Neural cell (in vitro differentiated cells): ENCODE measurements at regions not wholly inside any gene's neighbourhood (a gene's known extent, or its start where the extent isn't known, plus 50 kb on each side); places are given as distances from the start of the nearest gene placed in this dataset.

Experiments used
- H2AFZ ChIP-seq: fragments of 200-600, 300-800 bp; sonication (generic), shearing (Covaris generic); 2 replicates; pipeline ENCODE4 v1.6.0; 2014; ENCODE audit warnings: low read depth, mild to moderate bottlenecking, antibody characterized with exemption, low read length, moderate library complexity
- H3F3A ChIP-seq: fragments of 200-600 bp; shearing (Covaris generic); 2 replicates; pipeline ENCODE4 v1.6.1; 2016; ENCODE audit warnings: mild to moderate bottlenecking, moderate library complexity, mixed read lengths, antibody characterized with exemption, low read length; ENCODE audit not compliant: insufficient read depth, poor library complexity, severe bottlenecking
- H3K27ac ChIP-seq: fragments of 200-600, 300-800 bp; sonication (generic), shearing (Covaris generic); 2 replicates; pipeline ENCODE4 v1.5.1; 2014; ENCODE audit warnings: mild to moderate bottlenecking, low read length, moderate library complexity
- H3K27me3 ChIP-seq: fragments of 300-800, 200-600 bp; sonication (generic), shearing (Covaris generic); 2 replicates; pipeline ENCODE4 v1.6.0; 2014; ENCODE audit warnings: mild to moderate bottlenecking, low read depth, low read length, moderate library complexity; ENCODE audit not compliant: insufficient read depth
- H3K36me3 ChIP-seq: fragments of 300-800, 200-600 bp; sonication (generic), shearing (Covaris generic); 2 replicates; pipeline ENCODE4 v1.5.1; 2014; ENCODE audit warnings: mild to moderate bottlenecking, antibody characterized with exemption, low read length, moderate library complexity; ENCODE audit not compliant: insufficient read depth
- H3K4me2 ChIP-seq: fragments of 300-800, 200-600 bp; sonication (generic), shearing (Covaris generic); 2 replicates; pipeline ENCODE4 v1.6.0; 2014; ENCODE audit warnings: mild to moderate bottlenecking, low read length
- H3K4me3 ChIP-seq: fragments of 300-800, 200-600 bp; sonication (generic), shearing (Covaris generic); 2 replicates; pipeline ENCODE4 v1.5.1; 2014; ENCODE audit warnings: mild to moderate bottlenecking, low read length, moderate library complexity
- H3K79me2 ChIP-seq: fragments of 200-600 bp; shearing (Covaris generic); replicated peaks from 2 replicates; pipeline ENCODE4 v1.6.0; 2014; ENCODE audit warnings: mild to moderate bottlenecking, low read length, moderate library complexity; ENCODE audit not compliant: insufficient read depth
- H3K9ac ChIP-seq: fragments of 300-800, 200-600 bp; sonication (generic), shearing (Covaris generic); 2 replicates; pipeline ENCODE4 v1.6.1; 2016; ENCODE audit warnings: mild to moderate bottlenecking, low read length, mixed read lengths
- H3K9me2 ChIP-seq: fragments of 200-600 bp; shearing (Covaris generic); 2 replicates; pipeline ENCODE4 v1.6.1; 2016; ENCODE audit warnings: mild to moderate bottlenecking, low read length, mixed read lengths; ENCODE audit not compliant: insufficient read depth
- H3K9me3 ChIP-seq: fragments of 200-600, 300-800 bp; sonication (generic), shearing (Covaris generic); 2 replicates; pipeline ENCODE4 v1.6.1; 2016; ENCODE audit warnings: mild to moderate bottlenecking, mixed run types, low read length, moderate library complexity, mixed read lengths
- H4K20me1 ChIP-seq: fragments of 200-600 bp; shearing (Covaris generic); 2 replicates; pipeline ENCODE4 v1.6.1; 2016; ENCODE audit warnings: mild to moderate bottlenecking, mixed run types; ENCODE audit not compliant: insufficient read depth
- EP300 ChIP-seq: fragments of 450-650 bp; conservative IDR thresholded peaks from 2 replicates; pipeline ENCODE4 v1.6.1; 2014; ENCODE audit warnings: antibody characterized with exemption, mild to moderate bottlenecking, moderate library complexity; ENCODE audit not compliant: poor library complexity, severe bottlenecking
- EZH2 ChIP-seq: fragments of 200-600, 300-800 bp; shearing (Covaris generic), sonication (generic); IDR thresholded peaks from 2 replicates; pipeline ENCODE4 v1.6.1; 2014; ENCODE audit warnings: antibody characterized with exemption, low read length, borderline replicate concordance, mild to moderate bottlenecking; ENCODE audit not compliant: insufficient read depth, poor library complexity, severe bottlenecking
- MXI1 ChIP-seq: fragments of 450-650 bp; conservative IDR thresholded peaks from 2 replicates; pipeline ENCODE4 v1.6.1; 2014; ENCODE audit warnings: antibody characterized with exemption, mild to moderate bottlenecking; ENCODE audit not compliant: poor library complexity, severe bottlenecking
- POLR2AphosphoS5 ChIP-seq: IDR thresholded peaks from 2 replicates; pipeline ENCODE4 v1.6.1; 2012
- RAD21 ChIP-seq: fragments of 450-650 bp; conservative IDR thresholded peaks from 2 replicates; pipeline ENCODE4 v1.6.1; 2014; ENCODE audit warnings: antibody characterized with exemption, mild to moderate bottlenecking, moderate library complexity
- SMC3 ChIP-seq: fragments of 450-650 bp; conservative IDR thresholded peaks from 2 replicates; pipeline ENCODE4 v1.6.1; 2014; ENCODE audit warnings: antibody characterized with exemption, mild to moderate bottlenecking, moderate library complexity; ENCODE audit not compliant: poor library complexity
- TF ChIP-seq, protein P1 (sequence below): IDR thresholded peaks from 2 replicates; pipeline ENCODE4 v1.6.1; 2012; ENCODE audit warnings: borderline replicate concordance
- TF ChIP-seq, protein P2 (sequence below): fragments of 450-650 bp; IDR thresholded peaks from 2 replicates; pipeline ENCODE4 v1.5.1; 2014; ENCODE audit warnings: antibody characterized with exemption, mild to moderate bottlenecking, moderate library complexity; ENCODE audit not compliant: poor library complexity, severe bottlenecking

DNA sequence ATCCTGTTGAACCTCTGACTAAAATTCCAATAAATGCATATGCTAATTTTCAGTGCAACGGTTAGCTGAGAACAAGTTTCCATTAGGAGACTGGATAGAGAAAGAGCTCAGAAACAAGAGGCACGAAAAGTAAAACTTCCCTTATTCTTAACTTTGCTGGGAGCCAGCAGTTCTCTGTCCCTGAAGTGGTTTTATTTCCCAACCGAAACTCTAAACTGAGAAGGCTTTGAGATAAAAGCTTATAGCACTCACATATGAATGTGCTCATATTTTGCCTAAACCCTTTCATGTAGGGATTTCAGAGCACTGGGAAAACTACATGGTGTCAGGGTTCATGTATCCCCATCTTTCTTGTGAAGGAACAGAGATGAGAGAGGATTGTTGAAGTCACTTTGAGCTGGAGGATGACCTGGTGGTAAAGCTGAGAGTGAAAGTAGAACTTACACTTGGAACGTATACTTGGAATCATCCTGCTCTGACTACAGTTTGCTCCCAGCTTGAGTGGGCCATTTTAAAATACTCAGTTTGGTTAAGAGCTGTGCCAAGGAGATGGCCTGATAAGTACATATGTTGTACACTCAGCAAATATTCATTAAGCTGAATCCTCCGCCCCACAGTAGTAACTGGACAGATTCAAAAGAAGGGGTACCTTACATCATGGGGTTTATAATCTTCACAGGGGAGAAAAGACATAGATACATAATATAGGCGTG lies 324.2 kb upstream of the CNR1 start:
- Histone ChIP-seq H3K4me3 (no peak overlapping the region), H3K27ac (no peak overlapping the region), H3K36me3 (no peaks in the 10 kb centered on the region), H3K9me3 (peaks cover 5% of the 10 kb centered on the region), H3K4me2 (no peak overlapping the region), H2AFZ (no peak overlapping the region), H3K9ac (no peak overlapping the region), H4K20me1 (no peaks in the 10 kb centered on the region), H3F3A (no peaks in the 10 kb centered on the region), H3K27me3 (no peaks in the 10 kb centered on the region), H3K9me2 (no peaks in the 10 kb centered on the region), H3K79me2 (no peaks in the 10 kb centered on the region)
- TF ChIP-seq RAD21 (no peak), EZH2 (no peak), POLR2AphosphoS5 (no peak), SMC3 (no peak)
- TF ChIP-seq, protein P1, sequence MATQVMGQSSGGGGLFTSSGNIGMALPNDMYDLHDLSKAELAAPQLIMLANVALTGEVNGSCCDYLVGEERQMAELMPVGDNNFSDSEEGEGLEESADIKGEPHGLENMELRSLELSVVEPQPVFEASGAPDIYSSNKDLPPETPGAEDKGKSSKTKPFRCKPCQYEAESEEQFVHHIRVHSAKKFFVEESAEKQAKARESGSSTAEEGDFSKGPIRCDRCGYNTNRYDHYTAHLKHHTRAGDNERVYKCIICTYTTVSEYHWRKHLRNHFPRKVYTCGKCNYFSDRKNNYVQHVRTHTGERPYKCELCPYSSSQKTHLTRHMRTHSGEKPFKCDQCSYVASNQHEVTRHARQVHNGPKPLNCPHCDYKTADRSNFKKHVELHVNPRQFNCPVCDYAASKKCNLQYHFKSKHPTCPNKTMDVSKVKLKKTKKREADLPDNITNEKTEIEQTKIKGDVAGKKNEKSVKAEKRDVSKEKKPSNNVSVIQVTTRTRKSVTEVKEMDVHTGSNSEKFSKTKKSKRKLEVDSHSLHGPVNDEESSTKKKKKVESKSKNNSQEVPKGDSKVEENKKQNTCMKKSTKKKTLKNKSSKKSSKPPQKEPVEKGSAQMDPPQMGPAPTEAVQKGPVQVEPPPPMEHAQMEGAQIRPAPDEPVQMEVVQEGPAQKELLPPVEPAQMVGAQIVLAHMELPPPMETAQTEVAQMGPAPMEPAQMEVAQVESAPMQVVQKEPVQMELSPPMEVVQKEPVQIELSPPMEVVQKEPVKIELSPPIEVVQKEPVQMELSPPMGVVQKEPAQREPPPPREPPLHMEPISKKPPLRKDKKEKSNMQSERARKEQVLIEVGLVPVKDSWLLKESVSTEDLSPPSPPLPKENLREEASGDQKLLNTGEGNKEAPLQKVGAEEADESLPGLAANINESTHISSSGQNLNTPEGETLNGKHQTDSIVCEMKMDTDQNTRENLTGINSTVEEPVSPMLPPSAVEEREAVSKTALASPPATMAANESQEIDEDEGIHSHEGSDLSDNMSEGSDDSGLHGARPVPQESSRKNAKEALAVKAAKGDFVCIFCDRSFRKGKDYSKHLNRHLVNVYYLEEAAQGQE, result no peak
- TF ChIP-seq, protein P2, sequence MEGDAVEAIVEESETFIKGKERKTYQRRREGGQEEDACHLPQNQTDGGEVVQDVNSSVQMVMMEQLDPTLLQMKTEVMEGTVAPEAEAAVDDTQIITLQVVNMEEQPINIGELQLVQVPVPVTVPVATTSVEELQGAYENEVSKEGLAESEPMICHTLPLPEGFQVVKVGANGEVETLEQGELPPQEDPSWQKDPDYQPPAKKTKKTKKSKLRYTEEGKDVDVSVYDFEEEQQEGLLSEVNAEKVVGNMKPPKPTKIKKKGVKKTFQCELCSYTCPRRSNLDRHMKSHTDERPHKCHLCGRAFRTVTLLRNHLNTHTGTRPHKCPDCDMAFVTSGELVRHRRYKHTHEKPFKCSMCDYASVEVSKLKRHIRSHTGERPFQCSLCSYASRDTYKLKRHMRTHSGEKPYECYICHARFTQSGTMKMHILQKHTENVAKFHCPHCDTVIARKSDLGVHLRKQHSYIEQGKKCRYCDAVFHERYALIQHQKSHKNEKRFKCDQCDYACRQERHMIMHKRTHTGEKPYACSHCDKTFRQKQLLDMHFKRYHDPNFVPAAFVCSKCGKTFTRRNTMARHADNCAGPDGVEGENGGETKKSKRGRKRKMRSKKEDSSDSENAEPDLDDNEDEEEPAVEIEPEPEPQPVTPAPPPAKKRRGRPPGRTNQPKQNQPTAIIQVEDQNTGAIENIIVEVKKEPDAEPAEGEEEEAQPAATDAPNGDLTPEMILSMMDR, result no peak

DNA sequence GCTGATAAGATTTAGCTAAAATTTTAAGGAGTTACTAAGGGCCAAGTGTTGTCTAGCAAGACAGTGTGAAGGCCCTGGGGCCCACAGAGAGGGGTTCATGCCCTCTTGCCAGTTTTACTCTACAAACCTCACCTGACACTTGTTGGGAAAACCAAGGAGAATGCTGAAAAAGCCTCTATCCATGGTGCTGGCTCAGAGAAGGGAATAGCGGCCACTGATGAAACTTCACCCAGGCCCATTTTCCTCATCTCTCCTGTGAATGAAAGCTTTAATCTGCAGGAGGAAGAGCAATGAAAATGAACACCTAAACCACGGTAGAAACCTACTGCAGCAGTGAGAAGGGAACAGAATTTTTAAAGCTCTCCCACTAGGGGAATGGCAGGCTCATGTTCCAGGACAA lies 317.3 kb upstream of the CNR1 start:
- Histone ChIP-seq H3K27ac (no peak overlapping the region), H3K4me3 (no peak overlapping the region)
- TF ChIP-seq POLR2AphosphoS5 (no peak), MXI1 (no peak), EZH2 (no peak), RAD21 (no peak), EP300 (no peak), SMC3 (no peak)
- TF ChIP-seq, protein P2, result no peak

More for the DNA sequence above, 317.3 kb upstream of the CNR1 start:
- Histone ChIP-seq H3K36me3 (no peaks in the 10 kb centered on the region), H3K4me2 (no peak overlapping the region), H3K9me2 (no peaks in the 10 kb centered on the region), H4K20me1 (no peaks in the 10 kb centered on the region), H3K79me2 (no peaks in the 10 kb centered on the region), H3K9me3 (no peaks in the 10 kb centered on the region), H2AFZ (no peak overlapping the region), H3F3A (no peaks in the 10 kb centered on the region), H3K9ac (no peak overlapping the region), H3K27me3 (no peaks in the 10 kb centered on the region)
